ENCODE measurements at regions not wholly inside any gene's neighbourhood (a gene's known extent, or its start where the extent isn't known, plus 50 kb on each side); places are given as distances from the start of the nearest gene placed in this dataset.

GRCh38 chrY:8729971-8730370, 607.3 kb upstream of the TSPY4 start:
- Histone ChIP-seq H3K4me1 (ENCODE audit: control insufficient read depth, insufficient read depth, low read length) (no peaks in the 10 kb centered on the region), H3K9me3 (ENCODE audit: control insufficient read depth, low read length) (no peaks in the 10 kb centered on the region), H3K27me3 (ENCODE audit: control insufficient read depth, insufficient read depth) (no peaks in the 10 kb centered on the region), H3K4me3 (ENCODE audit: low read length) (no peak overlapping the region), H3K27ac (ENCODE audit: low read length) (no peak overlapping the region)
- ATAC-seq (no peak), DNase-seq (no peak)
- intact Hi-C loops (cut with DNase I), result no loop called here
- WGBS, result 58% methylated on average over 9 of the region's 9 CpGs

GRCh38 chrY:8741343-8742069, 595.8 kb upstream of the TSPY4 start:
- Histone ChIP-seq H3K9me3 (ENCODE audit: control insufficient read depth, low read length) (no peaks in the 10 kb centered on the region), H3K4me1 (ENCODE audit: control insufficient read depth, insufficient read depth, low read length) (peaks cover 2% of the 10 kb centered on the region), H3K27ac (ENCODE audit: low read length) (no peak overlapping the region), H3K4me3 (ENCODE audit: low read length) (no peak overlapping the region), H3K27me3 (ENCODE audit: control insufficient read depth, insufficient read depth) (no peaks in the 10 kb centered on the region)
- 79% methylated on average over 21 of the region's 21 CpGs for WGBS
- DNase-seq, result no peak
- intact Hi-C loops (cut with DNase I), result no loop called here
- no peak for ATAC-seq

GRCh38 chrY:8764184-8764583, 573.1 kb upstream of the TSPY4 start:
- Histone ChIP-seq H3K4me1 (ENCODE audit: control insufficient read depth, insufficient read depth, low read length) (no peaks in the 10 kb centered on the region), H3K27ac (ENCODE audit: low read length) (no peak overlapping the region), H3K27me3 (ENCODE audit: control insufficient read depth, insufficient read depth) (no peaks in the 10 kb centered on the region), H3K4me3 (ENCODE audit: low read length) (no peak overlapping the region), H3K9me3 (ENCODE audit: control insufficient read depth, low read length) (no peaks in the 10 kb centered on the region)
- ATAC-seq, result no peak
- intact Hi-C loops (cut with DNase I), result no loop called here
- DNase-seq, result peak in 1 of 3 donors; percentile 32
- 41% methylated on average over 7 of the region's 7 CpGs for WGBS

GRCh38 chrY:8781184-8781890, 555.9 kb upstream of the TSPY4 start:
- ATAC-seq (no peak), DNase-seq (no peak)
- intact Hi-C loops (cut with DNase I), result no loop called here
- Histone ChIP-seq H3K27ac (ENCODE audit: low read length) (no peak overlapping the region), H3K4me1 (ENCODE audit: control insufficient read depth, insufficient read depth, low read length) (no peaks in the 10 kb centered on the region), H3K4me3 (ENCODE audit: low read length) (no peak overlapping the region), H3K9me3 (ENCODE audit: control insufficient read depth, low read length) (no peaks in the 10 kb centered on the region), H3K27me3 (ENCODE audit: control insufficient read depth, insufficient read depth) (no peaks in the 10 kb centered on the region)
- WGBS, result 59% methylated on average over 4 of the region's 4 CpGs

- Histone ChIP-seq H3K27ac (ENCODE audit: low read length) (no peak overlapping the region), H3K9me3 (ENCODE audit: control insufficient read depth, low read length) (no peaks in the 10 kb centered on the region), H3K4me1 (ENCODE audit: control insufficient read depth, insufficient read depth, low read length) (no peaks in the 10 kb centered on the region), H3K27me3 (ENCODE audit: control insufficient read depth, insufficient read depth) (no peaks in the 10 kb centered on the region), H3K4me3 (ENCODE audit: low read length) (no peak overlapping the region)
- intact Hi-C loops (cut with DNase I), result no loop called here
- 34% methylated on average over 2 of the region's 2 CpGs for WGBS
- no peak for DNase-seq
- ATAC-seq, result no peak
Measured at GRCh38 chrY:8794561-8794960, 542.7 kb upstream of the TSPY4 start.

GRCh38 chrY:8804317-8804716, 532.9 kb upstream of the TSPY4 start:
- intact Hi-C loops (cut with DNase I), result no loop called here
- Histone ChIP-seq H3K4me3 (ENCODE audit: low read length) (no peak overlapping the region), H3K9me3 (ENCODE audit: control insufficient read depth, low read length) (no peaks in the 10 kb centered on the region), H3K27ac (ENCODE audit: low read length) (no peak overlapping the region), H3K27me3 (ENCODE audit: control insufficient read depth, insufficient read depth) (no peaks in the 10 kb centered on the region), H3K4me1 (ENCODE audit: control insufficient read depth, insufficient read depth, low read length) (no peaks in the 10 kb centered on the region)
- ATAC-seq, result no peak
- 67% methylated on average over 3 of the region's 3 CpGs for WGBS
- no peak for DNase-seq

GRCh38 chrY:8807648-8808408, 529.4 kb upstream of the TSPY4 start:
- ATAC-seq (no peak), DNase-seq (no peak)
- H3K27me3 ChIP-seq (ENCODE audit: control insufficient read depth, insufficient read depth), result no peaks in the 10 kb centered on the region
- no peaks in the 10 kb centered on the region for H3K4me1 ChIP-seq (ENCODE audit: control insufficient read depth, insufficient read depth, low read length)
- no peak overlapping the region for H3K4me3 ChIP-seq (ENCODE audit: low read length)
- intact Hi-C loops (cut with DNase I), result no loop called here
- no peaks in the 10 kb centered on the region for H3K9me3 ChIP-seq (ENCODE audit: control insufficient read depth, low read length)
- 62% methylated on average over 5 of the region's 5 CpGs for WGBS
- H3K27ac ChIP-seq (ENCODE audit: low read length), result no peak overlapping the region

- Histone ChIP-seq H3K27ac (ENCODE audit: low read length) (no peak overlapping the region), H3K4me1 (ENCODE audit: control insufficient read depth, insufficient read depth, low read length) (no peaks in the 10 kb centered on the region), H3K27me3 (ENCODE audit: control insufficient read depth, insufficient read depth) (no peaks in the 10 kb centered on the region), H3K9me3 (ENCODE audit: control insufficient read depth, low read length) (no peaks in the 10 kb centered on the region), H3K4me3 (ENCODE audit: low read length) (no peak overlapping the region)
- ATAC-seq (no peak), DNase-seq (no peak)
- intact Hi-C loops (cut with DNase I), result no loop called here
- 5% methylated on average over 3 of the region's 3 CpGs for WGBS
Measured at GRCh38 chrY:8808611-8809010, 528.7 kb upstream of the TSPY4 start.

GRCh38 chrY:8809076-8809475, 528.2 kb upstream of the TSPY4 start:
- Histone ChIP-seq H3K27me3 (ENCODE audit: control insufficient read depth, insufficient read depth) (no peaks in the 10 kb centered on the region), H3K4me1 (ENCODE audit: control insufficient read depth, insufficient read depth, low read length) (no peaks in the 10 kb centered on the region), H3K4me3 (ENCODE audit: low read length) (no peak overlapping the region), H3K9me3 (ENCODE audit: control insufficient read depth, low read length) (no peaks in the 10 kb centered on the region), H3K27ac (ENCODE audit: low read length) (no peak overlapping the region)
- DNase-seq (no peak), ATAC-seq (no peak)
- intact Hi-C loops (cut with DNase I), result no loop called here
- 24% methylated on average over 2 of the region's 2 CpGs for WGBS

- no peaks in the 10 kb centered on the region for H3K4me1 ChIP-seq (ENCODE audit: control insufficient read depth, insufficient read depth, low read length)
- DNase-seq (no peak), ATAC-seq (no peak)
- no peak overlapping the region for H3K27ac ChIP-seq (ENCODE audit: low read length)
- H3K9me3 ChIP-seq (ENCODE audit: control insufficient read depth, low read length), result no peaks in the 10 kb centered on the region
- intact Hi-C loops (cut with DNase I), result no loop called here
- WGBS, result 55% methylated on average over 2 of the region's 2 CpGs
- H3K4me3 ChIP-seq (ENCODE audit: low read length), result no peak overlapping the region
- no peaks in the 10 kb centered on the region for H3K27me3 ChIP-seq (ENCODE audit: control insufficient read depth, insufficient read depth)
Measured at GRCh38 chrY:8814143-8814542, 523.1 kb upstream of the TSPY4 start.

GRCh38 chrY:8815616-8816015, 521.6 kb upstream of the TSPY4 start:
- WGBS, result 14% methylated on average over 1 of the region's 1 CpG
- Histone ChIP-seq H3K4me1 (ENCODE audit: control insufficient read depth, insufficient read depth, low read length) (no peaks in the 10 kb centered on the region), H3K4me3 (ENCODE audit: low read length) (no peak overlapping the region), H3K27me3 (ENCODE audit: control insufficient read depth, insufficient read depth) (no peaks in the 10 kb centered on the region), H3K27ac (ENCODE audit: low read length) (no peak overlapping the region), H3K9me3 (ENCODE audit: control insufficient read depth, low read length) (no peaks in the 10 kb centered on the region)
- no peak for ATAC-seq
- no peak for DNase-seq
- intact Hi-C loops (cut with DNase I), result no loop called here
